Prostate gland (tissue), 2 donors: ENCODE measurements at regions not wholly inside any gene's neighbourhood (a gene's known extent, or its start where the extent isn't known, plus 50 kb on each side); places are given as distances from the start of the nearest gene placed in this dataset.

Experiments
- DNase-seq: peaks from one replicate; pipeline ENCODE4 v3.0.0-alpha.2; 2019; ENCODE audit warnings: low spot score
- H3K27ac ChIP-seq, 2 donors: fragments of 200-600 bp; sonication (generic); 2 replicates each; pipeline ENCODE4 v1.5.1; 2017 to 2019
- H3K27me3 ChIP-seq: fragments of 200-600 bp; sonication (generic); replicated peaks from 2 replicates; pipeline ENCODE4 v1.5.1; 2019; ENCODE audit not compliant: insufficient read depth
- H3K36me3 ChIP-seq, 2 donors: fragments of 200-600 bp; sonication (generic); 1 replicate in 1 of 2; 2 replicates in 1 of 2; pipeline versions ENCODE4 v1.5.1 to v1.8.1; 2017 to 2019
- H3K4me1 ChIP-seq: fragments of 200-600 bp; sonication (generic); replicated peaks from 2 replicates; pipeline ENCODE4 v1.5.1; 2019
- H3K4me3 ChIP-seq, 2 donors: fragments of 200-600 bp; sonication (generic); 2 replicates each; pipeline ENCODE4 v1.5.1; 2017 to 2019
- H3K9me3 ChIP-seq: fragments of 200-600 bp; sonication (generic); 2 replicates; pipeline ENCODE4 v1.5.1; 2017
- CTCF ChIP-seq, 4 experiments: fragments of 200-600 bp in 2 of 4; fragments of 450-650 bp in 2 of 4; sonication (generic) in 2 of 4; IDR thresholded peaks; 1 replicate in 3 of 4; 2 replicates in 1 of 4; pipeline ENCODE4 v1.5.1; 2016 to 2019; ENCODE audit warnings: antibody characterized with exemption in 4 of 4, mild to moderate bottlenecking in 2 of 4, moderate library complexity in 2 of 4
- POLR2A ChIP-seq: fragments of 450-650 bp; IDR thresholded peaks from one replicate; pipeline ENCODE4 v1.6.1; 2016; ENCODE audit warnings: antibody characterized with exemption, mild to moderate bottlenecking
- POLR2AphosphoS5 ChIP-seq: sonication (generic); formaldehyde crosslinking; IDR thresholded peaks from one replicate; pipeline ENCODE4 v1.6.1; 2017; ENCODE audit warnings: antibody characterized with exemption
- WGBS: methylation state at CpG from one replicate; pipeline ENCODE4 v1.1.5; 2018; 5-methylcytosine and 5-hydroxymethylcytosine counted together
- intact Hi-C: fragments of 100-400 bp; cut with DNase I; formaldehyde crosslinking; loops from one replicate; pipeline ENCODE4 v1.14.2; 2022

- H3K27me3 ChIP-seq: no peaks in the 10 kb centered on the region
- H3K9me3 ChIP-seq: no peaks in the 10 kb centered on the region
- H3K4me1 ChIP-seq: no peaks in the 10 kb centered on the region
- intact Hi-C loops: no loop called here
- no peaks in the 10 kb centered on the region for H3K36me3 ChIP-seq
- TF ChIP-seq POLR2A: no peak
- no peak for TF ChIP-seq POLR2AphosphoS5
- TF ChIP-seq CTCF (IDR thresholded peaks at IDR 0.05): no peak
- H3K4me3 ChIP-seq: no peak overlapping the region
- no peak for DNase-seq
- no peak overlapping the region for H3K27ac ChIP-seq
Measured at GRCh38 chr2:7593360-7593759, 676.1 kb downstream of the RNF144A start.

- DNase-seq: no peak
- intact Hi-C loops: no loop called here
- no peaks in the 10 kb centered on the region for H3K27me3 ChIP-seq
- no peaks in the 10 kb centered on the region for H3K9me3 ChIP-seq
- 74% methylated on average over 4 of the region's 4 CpGs for WGBS
- no peak overlapping the region for H3K4me3 ChIP-seq
- TF ChIP-seq POLR2A (no peak), CTCF (IDR thresholded peaks at IDR 0.05) (no peak), POLR2AphosphoS5 (no peak)
- H3K27ac ChIP-seq: no peak overlapping the region
- H3K4me1 ChIP-seq: no peaks in the 10 kb centered on the region
- H3K36me3 ChIP-seq: no peaks in the 10 kb centered on the region
Measured at GRCh38 chr2:7594211-7594610, 677.0 kb downstream of the RNF144A start.

GRCh38 chr2:7595206-7595605 is 678.0 kb downstream of the RNF144A start:
- Histone ChIP-seq H3K27ac (no peak overlapping the region), H3K4me3 (no peak overlapping the region), H3K9me3 (no peaks in the 10 kb centered on the region), H3K36me3 (no peaks in the 10 kb centered on the region), H3K27me3 (no peaks in the 10 kb centered on the region), H3K4me1 (no peaks in the 10 kb centered on the region)
- TF ChIP-seq POLR2AphosphoS5 (no peak), POLR2A (no peak), CTCF (IDR thresholded peaks at IDR 0.05) (no peak)
- DNase-seq: no peak
- intact Hi-C loops: no loop called here
- 80% methylated on average over 3 of the region's 3 CpGs for WGBS

- no peak for TF ChIP-seq CTCF (IDR thresholded peaks at IDR 0.05)
- H3K27me3 ChIP-seq: no peaks in the 10 kb centered on the region
- H3K36me3 ChIP-seq: no peaks in the 10 kb centered on the region
- no peaks in the 10 kb centered on the region for H3K4me1 ChIP-seq
- intact Hi-C loops: no loop called here
- WGBS: 93% methylated on average over 3 of the region's 3 CpGs
- no peaks in the 10 kb centered on the region for H3K9me3 ChIP-seq
- no peak overlapping the region for H3K27ac ChIP-seq
- H3K4me3 ChIP-seq: no peak overlapping the region
- DNase-seq: no peak
Measured at GRCh38 chr2:7598402-7598801, 681.2 kb downstream of the RNF144A start.

GRCh38 chr2:7599462-7600258 is 682.4 kb downstream of the RNF144A start:
- no peak for DNase-seq
- Histone ChIP-seq H3K36me3 (no peaks in the 10 kb centered on the region), H3K27me3 (no peaks in the 10 kb centered on the region), H3K4me3 (no peak overlapping the region), H3K27ac (no peak overlapping the region), H3K9me3 (no peaks in the 10 kb centered on the region), H3K4me1 (no peaks in the 10 kb centered on the region)
- intact Hi-C loops: no loop called here
- 90% methylated on average over 24 of the region's 24 CpGs for WGBS
- TF ChIP-seq POLR2A: no peak
- no peak for TF ChIP-seq CTCF (IDR thresholded peaks at IDR 0.05)
- TF ChIP-seq POLR2AphosphoS5: no peak
